ENCODE measurements at regions not wholly inside any gene's neighbourhood (a gene's known extent, or its start where the extent isn't known, plus 50 kb on each side); places are given as distances from the start of the nearest gene placed in this dataset.
"Not testable (repeated sequence)": the region's sequence is repeated elsewhere in the genome, so short reads cannot be mapped to it uniquely, and the experiment has no call there.

DNA sequence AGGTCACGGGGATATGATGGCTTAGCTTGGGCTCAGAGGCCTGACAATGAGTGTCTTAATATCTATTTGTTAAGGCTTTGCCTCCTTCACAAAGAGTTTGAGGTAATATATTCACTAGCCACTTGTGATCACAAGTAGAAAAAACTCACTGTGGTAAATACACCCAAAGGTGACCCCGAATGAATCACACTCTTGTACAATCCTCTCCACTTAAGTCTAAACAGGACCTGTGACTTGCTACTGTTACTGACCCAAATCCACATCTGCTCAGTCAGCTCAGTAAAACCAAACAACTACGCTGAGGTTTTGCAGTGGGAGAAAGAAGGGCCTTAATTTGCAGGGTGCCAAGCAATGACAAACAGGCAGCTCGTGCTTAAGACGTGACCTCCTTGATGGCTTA, 223.8 kb upstream of the MAGEC2 start:
- Histone ChIP-seq H3K79me2 (ENCODE audit: insufficient read depth, low read length) (no peaks in the 10 kb centered on the region), H3K9me3 (ENCODE audit: low read length) (peaks cover 18% of the 10 kb centered on the region), H3K4me3 (replicated peaks in 1 of 3; ENCODE audit: insufficient read depth in 1 of 3, low read depth in 2 of 3, low read length in 3 of 3) (no peak overlapping the region), H3K4me2 (ENCODE audit: low read depth, low read length) (no peak overlapping the region), H3K4me1 (ENCODE audit: insufficient read depth, low read length) (no peaks in the 10 kb centered on the region), H4K20me1 (ENCODE audit: insufficient read depth, low read length) (no peaks in the 10 kb centered on the region), H3K27ac (ENCODE audit: extremely low read length, insufficient read depth, low read length) (no peak overlapping the region), H2AFZ (ENCODE audit: low read length) (no peak overlapping the region), H3K9ac (ENCODE audit: insufficient read depth, low read depth, low read length) (no peak overlapping the region), H3K36me3 (replicated peaks in 1 of 2; ENCODE audit: control insufficient read depth in 1 of 2, insufficient read depth in 2 of 2, low read length in 2 of 2) (no peaks in the 10 kb centered on the region), H3K27me3 (ENCODE audit: control insufficient read depth in 1 of 2, insufficient read depth in 2 of 2, low read length in 2 of 2) (no peaks in the 10 kb centered on the region)
- ChIA-PET CTCF (ENCODE audit: low intra/inter-chr PET ratio, low total read pairs) (no interaction called here), POLR2A (no interaction called here)
- no peak for TF ChIP-seq NCOA1 (CRISPR knock-in tag; IDR thresholded peaks at IDR 0.05)
- TF ChIP-seq TAF1 (CRISPR knock-in tag; IDR thresholded peaks at IDR 0.05): no peak
- TF ChIP-seq MIER2 (CRISPR knock-in tag; IDR thresholded peaks at IDR 0.05): no peak
- TF ChIP-seq FOSL2 (CRISPR knock-in tag; IDR thresholded peaks at IDR 0.05): no peak
- no peak for TF ChIP-seq MAFF (IDR thresholded peaks at IDR 0.05; ENCODE audit: low read depth, low read length)
- TF ChIP-seq ZNF230 (CRISPR knock-in tag; IDR thresholded peaks at IDR 0.05): no peak
- no peak for TF ChIP-seq RARG (CRISPR knock-in tag; IDR thresholded peaks at IDR 0.05; ENCODE audit: low read depth)
- TF ChIP-seq, protein P1, sequence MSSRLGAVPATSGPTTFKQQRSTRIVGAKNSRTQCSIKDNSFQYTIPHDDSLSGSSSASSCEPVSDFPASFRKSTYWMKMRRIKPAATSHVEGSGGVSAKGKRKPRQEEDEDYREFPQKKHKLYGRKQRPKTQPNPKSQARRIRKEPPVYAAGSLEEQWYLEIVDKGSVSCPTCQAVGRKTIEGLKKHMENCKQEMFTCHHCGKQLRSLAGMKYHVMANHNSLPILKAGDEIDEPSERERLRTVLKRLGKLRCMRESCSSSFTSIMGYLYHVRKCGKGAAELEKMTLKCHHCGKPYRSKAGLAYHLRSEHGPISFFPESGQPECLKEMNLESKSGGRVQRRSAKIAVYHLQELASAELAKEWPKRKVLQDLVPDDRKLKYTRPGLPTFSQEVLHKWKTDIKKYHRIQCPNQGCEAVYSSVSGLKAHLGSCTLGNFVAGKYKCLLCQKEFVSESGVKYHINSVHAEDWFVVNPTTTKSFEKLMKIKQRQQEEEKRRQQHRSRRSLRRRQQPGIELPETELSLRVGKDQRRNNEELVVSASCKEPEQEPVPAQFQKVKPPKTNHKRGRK (CRISPR knock-in tag; IDR thresholded peaks at IDR 0.05): no peak
- TF ChIP-seq, protein P2, sequence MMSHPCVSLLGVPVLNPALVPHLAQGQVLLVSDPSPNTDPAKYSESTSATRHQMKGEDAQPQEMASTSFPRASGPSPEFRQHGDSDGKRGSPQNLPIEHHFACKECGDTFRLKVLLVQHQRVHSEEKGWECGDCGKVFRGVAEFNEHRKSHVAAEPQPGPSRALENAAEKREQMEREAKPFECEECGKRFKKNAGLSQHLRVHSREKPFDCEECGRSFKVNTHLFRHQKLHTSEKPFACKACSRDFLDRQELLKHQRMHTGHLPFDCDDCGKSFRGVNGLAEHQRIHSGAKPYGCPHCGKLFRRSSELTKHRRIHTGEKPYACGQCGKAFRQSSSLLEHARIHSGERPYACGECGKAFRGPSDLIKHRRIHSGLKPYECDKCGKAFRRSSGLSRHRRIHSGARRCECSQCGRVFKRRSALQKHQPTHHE (CRISPR knock-in tag; IDR thresholded peaks at IDR 0.05; ENCODE audit: borderline replicate concordance): no peak
- TF ChIP-seq, protein P3, sequence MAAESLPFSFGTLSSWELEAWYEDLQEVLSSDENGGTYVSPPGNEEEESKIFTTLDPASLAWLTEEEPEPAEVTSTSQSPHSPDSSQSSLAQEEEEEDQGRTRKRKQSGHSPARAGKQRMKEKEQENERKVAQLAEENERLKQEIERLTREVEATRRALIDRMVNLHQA (CRISPR knock-in tag; IDR thresholded peaks at IDR 0.05): no peak
- no peak for TF ChIP-seq SETDB1 (CRISPR knock-in tag; IDR thresholded peaks at IDR 0.05; ENCODE audit: borderline replicate concordance)
- no peak for TF ChIP-seq ZMAT3 (CRISPR knock-in tag; conservative IDR thresholded peaks at IDR 0.05)
- no peak for TF ChIP-seq NFYC (CRISPR knock-in tag; IDR thresholded peaks at IDR 0.05)
- TF ChIP-seq, protein P4, sequence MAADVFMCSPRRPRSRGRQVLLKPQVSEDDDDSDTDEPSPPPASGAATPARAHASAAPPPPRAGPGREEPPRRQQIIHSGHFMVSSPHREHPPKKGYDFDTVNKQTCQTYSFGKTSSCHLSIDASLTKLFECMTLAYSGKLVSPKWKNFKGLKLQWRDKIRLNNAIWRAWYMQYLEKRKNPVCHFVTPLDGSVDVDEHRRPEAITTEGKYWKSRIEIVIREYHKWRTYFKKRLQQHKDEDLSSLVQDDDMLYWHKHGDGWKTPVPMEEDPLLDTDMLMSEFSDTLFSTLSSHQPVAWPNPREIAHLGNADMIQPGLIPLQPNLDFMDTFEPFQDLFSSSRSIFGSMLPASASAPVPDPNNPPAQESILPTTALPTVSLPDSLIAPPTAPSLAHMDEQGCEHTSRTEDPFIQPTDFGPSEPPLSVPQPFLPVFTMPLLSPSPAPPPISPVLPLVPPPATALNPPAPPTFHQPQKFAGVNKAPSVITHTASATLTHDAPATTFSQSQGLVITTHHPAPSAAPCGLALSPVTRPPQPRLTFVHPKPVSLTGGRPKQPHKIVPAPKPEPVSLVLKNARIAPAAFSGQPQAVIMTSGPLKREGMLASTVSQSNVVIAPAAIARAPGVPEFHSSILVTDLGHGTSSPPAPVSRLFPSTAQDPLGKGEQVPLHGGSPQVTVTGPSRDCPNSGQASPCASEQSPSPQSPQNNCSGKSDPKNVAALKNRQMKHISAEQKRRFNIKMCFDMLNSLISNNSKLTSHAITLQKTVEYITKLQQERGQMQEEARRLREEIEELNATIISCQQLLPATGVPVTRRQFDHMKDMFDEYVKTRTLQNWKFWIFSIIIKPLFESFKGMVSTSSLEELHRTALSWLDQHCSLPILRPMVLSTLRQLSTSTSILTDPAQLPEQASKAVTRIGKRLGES (CRISPR knock-in tag; IDR thresholded peaks at IDR 0.05; ENCODE audit: borderline replicate concordance): no peak
- no peak for TF ChIP-seq ZNF703 (CRISPR knock-in tag; IDR thresholded peaks at IDR 0.05; ENCODE audit: borderline replicate concordance)
- 4% methylated on average over 4 of the region's 5 CpGs for WGBS (ENCODE audit: low lambda C conversion rate)
- FAIRE-seq: no peak
- BruUV-seq (replicated peaks): no TSS peak
- in situ Hi-C loops (cut with HindIII; ENCODE audit: extremely low pct_ligation_motif_present, low pct_unique_long_range_greater_than_20kb) (no loop called here), intact Hi-C loops (cut with micrococcal nuclease; ENCODE audit: unreplicated experiment) (no loop called here)
- ATAC-seq: no peak
- no peak for DNase-seq (ENCODE audit: low spot score)

DNA sequence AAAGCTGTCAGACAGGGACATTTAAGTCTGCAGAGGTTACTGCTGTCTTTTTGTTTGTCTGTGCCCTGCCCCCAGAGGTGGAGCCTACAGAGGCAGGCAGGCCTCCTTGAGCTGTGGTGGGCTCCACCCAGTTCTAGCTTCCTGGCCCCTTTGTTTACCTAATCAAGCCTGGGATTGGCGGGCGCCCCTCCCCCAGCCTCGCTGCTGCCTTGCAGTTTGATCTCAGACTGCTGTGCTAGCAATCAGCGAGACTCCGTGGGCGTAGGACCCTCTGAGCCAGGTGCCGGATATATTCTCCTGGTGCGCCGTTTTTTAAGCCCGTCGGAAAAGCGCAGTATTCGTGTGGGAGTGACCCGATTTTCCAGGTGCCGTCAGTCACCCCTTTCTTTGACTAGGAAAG, 185.9 kb upstream of the MAGEC2 start:
- ATAC-seq; H3K27me3 ChIP-seq (ENCODE audit: control insufficient read depth in 1 of 2, insufficient read depth in 2 of 2, low read length in 2 of 2); CTCF ChIA-PET (ENCODE audit: low intra/inter-chr PET ratio, low total read pairs); H3K4me1 ChIP-seq (ENCODE audit: insufficient read depth, low read length); H3K36me3 ChIP-seq (replicated peaks in 1 of 2; ENCODE audit: control insufficient read depth in 1 of 2, insufficient read depth in 2 of 2, low read length in 2 of 2); DNase-seq (ENCODE audit: low spot score); H3K4me3 ChIP-seq (replicated peaks in 1 of 3; ENCODE audit: insufficient read depth in 1 of 3, low read depth in 2 of 3, low read length in 3 of 3); FAIRE-seq; H3K79me2 ChIP-seq (ENCODE audit: insufficient read depth, low read length); POLR2A ChIA-PET; H3K27ac ChIP-seq (ENCODE audit: extremely low read length, insufficient read depth, low read length); H3K4me2 ChIP-seq (ENCODE audit: low read depth, low read length); H3K9ac ChIP-seq (ENCODE audit: insufficient read depth, low read depth, low read length); H4K20me1 ChIP-seq (ENCODE audit: insufficient read depth, low read length); BruUV-seq (replicated peaks); H2AFZ ChIP-seq (ENCODE audit: low read length); in situ Hi-C loops (cut with HindIII; ENCODE audit: extremely low pct_ligation_motif_present, low pct_unique_long_range_greater_than_20kb); intact Hi-C loops (cut with micrococcal nuclease; ENCODE audit: unreplicated experiment): not testable (repeated sequence)
- peaks cover 19% of the 10 kb centered on the region; the same call in 1 of the 2 replicates for H3K9me3 ChIP-seq (ENCODE audit: low read length)
- WGBS (ENCODE audit: low lambda C conversion rate): 0% methylated on average over 2 of the region's 15 CpGs

Data from HepG2 (cell line).